Vagina (tissue), 2 donors: ENCODE measurements at regions not wholly inside any gene's neighbourhood (a gene's known extent, or its start where the extent isn't known, plus 50 kb on each side); places are given as distances from the start of the nearest gene placed in this dataset.

Experiments
- DNase-seq, 2 donors: peaks; one replicate each; pipeline ENCODE4 v3.0.0-alpha.2; 2017; ENCODE audit errors: extremely low spot score in 2 of 2
- H3K27ac ChIP-seq: fragments of 200-600 bp; sonication (generic); one replicate; pipeline ENCODE4 v1.5.1; 2019
- H3K27me3 ChIP-seq: fragments of 200-600 bp; sonication (generic); one replicate; pipeline ENCODE4 v1.5.1; 2019
- H3K36me3 ChIP-seq, 2 donors: fragments of 200-600 bp; sonication (generic); one replicate each; pipeline ENCODE4 v1.5.1; 2017 to 2019
- H3K4me1 ChIP-seq: fragments of 200-600 bp; sonication (generic); one replicate; pipeline ENCODE4 v1.5.1; 2019
- H3K4me3 ChIP-seq, 2 donors: fragments of 200-600 bp; sonication (generic); 1 replicate in 1 of 2; 2 replicates in 1 of 2; pipeline ENCODE4 v1.5.1; 2016 to 2019
- H3K9me3 ChIP-seq: fragments of 200-600 bp; sonication (generic); one replicate; pipeline ENCODE4 v1.5.1; 2019
- POLR2A ChIP-seq, 2 donors: fragments of 450-650 bp; IDR thresholded peaks; one replicate each; pipeline ENCODE4 v1.6.1; 2017; ENCODE audit warnings: antibody characterized with exemption in 2 of 2, mild to moderate bottlenecking in 2 of 2, moderate library complexity in 2 of 2
- POLR2AphosphoS5 ChIP-seq, 2 donors: sonication (generic); formaldehyde crosslinking; IDR thresholded peaks; one replicate each; pipeline ENCODE4 v1.9.0; 2017; ENCODE audit warnings: antibody characterized with exemption in 2 of 2, mild to moderate bottlenecking in 2 of 2, low read depth in 1 of 2; ENCODE audit not compliant: insufficient read depth in 1 of 2
- intact Hi-C: fragments of 100-400 bp; cut with DNase I; formaldehyde crosslinking; loops from one replicate; pipeline ENCODE4 v1.15.1; 2023
- TF ChIP-seq, protein P1 (sequence below), 3 experiments: fragments of 450-650 bp in 2 of 3; fragments of 200-600 bp in 1 of 3; sonication (generic) in 1 of 3; IDR thresholded peaks; one replicate each; pipeline ENCODE4 v1.5.1; 2017 to 2019; ENCODE audit warnings: antibody characterized with exemption in 3 of 3, mild to moderate bottlenecking in 2 of 3, moderate library complexity in 2 of 3

DNA sequence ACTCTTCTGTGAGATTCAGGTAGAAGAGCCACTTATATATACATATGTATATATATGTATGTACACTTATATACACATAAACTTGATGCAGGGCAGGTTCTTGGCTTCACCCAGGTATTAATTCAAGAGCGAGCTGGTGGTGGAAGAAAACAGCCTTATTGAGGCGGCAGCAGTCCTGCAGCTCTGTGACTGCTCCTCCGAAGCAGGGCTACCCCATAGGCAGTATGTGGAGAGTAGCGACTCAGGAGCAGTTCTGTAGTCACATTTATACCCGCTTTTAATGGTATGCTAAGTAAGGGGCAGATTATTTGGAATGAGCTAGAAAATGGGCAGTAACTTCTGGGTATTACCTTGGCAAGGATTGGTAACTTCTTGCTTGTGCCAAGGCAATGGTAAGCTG is 280.6 kb upstream of the TFPI start:
- Histone ChIP-seq H3K4me3 (no peak overlapping the region), H3K4me1 (no peaks in the 10 kb centered on the region), H3K27ac (no peak overlapping the region), H3K9me3 (no peaks in the 10 kb centered on the region), H3K36me3 (no peaks in the 10 kb centered on the region), H3K27me3 (no peaks in the 10 kb centered on the region)
- TF ChIP-seq, protein P1, sequence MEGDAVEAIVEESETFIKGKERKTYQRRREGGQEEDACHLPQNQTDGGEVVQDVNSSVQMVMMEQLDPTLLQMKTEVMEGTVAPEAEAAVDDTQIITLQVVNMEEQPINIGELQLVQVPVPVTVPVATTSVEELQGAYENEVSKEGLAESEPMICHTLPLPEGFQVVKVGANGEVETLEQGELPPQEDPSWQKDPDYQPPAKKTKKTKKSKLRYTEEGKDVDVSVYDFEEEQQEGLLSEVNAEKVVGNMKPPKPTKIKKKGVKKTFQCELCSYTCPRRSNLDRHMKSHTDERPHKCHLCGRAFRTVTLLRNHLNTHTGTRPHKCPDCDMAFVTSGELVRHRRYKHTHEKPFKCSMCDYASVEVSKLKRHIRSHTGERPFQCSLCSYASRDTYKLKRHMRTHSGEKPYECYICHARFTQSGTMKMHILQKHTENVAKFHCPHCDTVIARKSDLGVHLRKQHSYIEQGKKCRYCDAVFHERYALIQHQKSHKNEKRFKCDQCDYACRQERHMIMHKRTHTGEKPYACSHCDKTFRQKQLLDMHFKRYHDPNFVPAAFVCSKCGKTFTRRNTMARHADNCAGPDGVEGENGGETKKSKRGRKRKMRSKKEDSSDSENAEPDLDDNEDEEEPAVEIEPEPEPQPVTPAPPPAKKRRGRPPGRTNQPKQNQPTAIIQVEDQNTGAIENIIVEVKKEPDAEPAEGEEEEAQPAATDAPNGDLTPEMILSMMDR (IDR thresholded peaks at IDR 0.05): no peak
- TF ChIP-seq POLR2A (IDR thresholded peaks at IDR 0.05) (no peak), POLR2AphosphoS5 (IDR thresholded peaks at IDR 0.05; ENCODE audit: insufficient read depth in 1 of 2, low read depth in 1 of 2) (no peak)
- intact Hi-C loops: no loop called here
- no peak for DNase-seq

GRCh38 chr2:187838690-187839089 is 284.5 kb upstream of the TFPI start:
- Histone ChIP-seq H3K27ac (no peak overlapping the region), H3K9me3 (no peaks in the 10 kb centered on the region), H3K4me1 (no peaks in the 10 kb centered on the region), H3K36me3 (no peaks in the 10 kb centered on the region), H3K27me3 (no peaks in the 10 kb centered on the region), H3K4me3 (no peak overlapping the region)
- DNase-seq: no peak
- TF ChIP-seq POLR2AphosphoS5 (IDR thresholded peaks at IDR 0.05; ENCODE audit: insufficient read depth in 1 of 2, low read depth in 1 of 2): no peak
- TF ChIP-seq, protein P1 (IDR thresholded peaks at IDR 0.05): no peak
- TF ChIP-seq POLR2A (IDR thresholded peaks at IDR 0.05): no peak
- intact Hi-C loops: no loop called here

- no peak overlapping the region for H3K4me3 ChIP-seq
- no peak overlapping the region for H3K27ac ChIP-seq
- no peaks in the 10 kb centered on the region for H3K27me3 ChIP-seq
- no peaks in the 10 kb centered on the region for H3K4me1 ChIP-seq
- H3K9me3 ChIP-seq: no peaks in the 10 kb centered on the region
- no peak for DNase-seq
- intact Hi-C loops: no loop called here
- TF ChIP-seq, protein P1 (IDR thresholded peaks at IDR 0.05): no peak
- no peaks in the 10 kb centered on the region for H3K36me3 ChIP-seq
Observed at GRCh38 chr2:187842315-187842714, 288.1 kb upstream of the TFPI start.

- TF ChIP-seq, protein P1 (IDR thresholded peaks at IDR 0.05): peak in 2 of 3 experiments; percentile 19 to 27
- TF ChIP-seq POLR2A (IDR thresholded peaks at IDR 0.05): no peak
- no peaks in the 10 kb centered on the region for H3K36me3 ChIP-seq
- no peaks in the 10 kb centered on the region for H3K9me3 ChIP-seq
- no peaks in the 10 kb centered on the region for H3K4me1 ChIP-seq
- H3K27ac ChIP-seq: no peak overlapping the region
- intact Hi-C loops: no loop called here
- no peaks in the 10 kb centered on the region for H3K27me3 ChIP-seq
- H3K4me3 ChIP-seq: no peak overlapping the region
- DNase-seq: no peak
Observed at GRCh38 chr2:187842978-187843847, 289.0 kb upstream of the TFPI start.
